ENCODE measurements at regions not wholly inside any gene's neighbourhood (a gene's known extent, or its start where the extent isn't known, plus 50 kb on each side); places are given as distances from the start of the nearest gene placed in this dataset.

GRCh38 chr1:213618094-213618493 is 369.7 kb upstream of the PROX1 start:
- TF ChIP-seq POLR2A (IDR thresholded peaks at IDR 0.05; ENCODE audit: low read depth, low read length) (no peak), POLR2AphosphoS5 (IDR thresholded peaks at IDR 0.05; ENCODE audit: low read depth, low read length) (no peak)

All from GM12892 (cell line).